ENCODE measurements at regions not wholly inside any gene's neighbourhood (a gene's known extent, or its start where the extent isn't known, plus 50 kb on each side); places are given as distances from the start of the nearest gene placed in this dataset.

GRCh38 chr5:128701301-128701700 is 163.3 kb upstream of the FBN2 start:
- intact Hi-C loops (cut with micrococcal nuclease; ENCODE audit: unreplicated experiment): no loop called here
- H3K9ac ChIP-seq (ENCODE audit: insufficient read depth, low read depth, low read length): no peak overlapping the region
- no peak overlapping the region for H3K4me2 ChIP-seq (ENCODE audit: low read depth, low read length)
- H3K27me3 ChIP-seq (ENCODE audit: control insufficient read depth in 1 of 2, insufficient read depth in 2 of 2, low read length in 2 of 2): no peaks in the 10 kb centered on the region
- ATAC-seq (no peak), FAIRE-seq (no peak), DNase-seq (ENCODE audit: low spot score) (no peak)
- no peak overlapping the region for H2AFZ ChIP-seq (ENCODE audit: low read length)
- ChIA-PET POLR2A (no interaction called here), CTCF (ENCODE audit: low intra/inter-chr PET ratio, low total read pairs) (no interaction called here)
- H3K79me2 ChIP-seq (ENCODE audit: insufficient read depth, low read length): no peaks in the 10 kb centered on the region
- no peak for TF ChIP-seq CEBPZ (IDR thresholded peaks at IDR 0.05; ENCODE audit: low read length)
- no peak for TF ChIP-seq MEIS2 (CRISPR knock-in tag; IDR thresholded peaks at IDR 0.05)
- no peak for TF ChIP-seq ZNF180 (CRISPR knock-in tag; IDR thresholded peaks at IDR 0.05; ENCODE audit: borderline replicate concordance, low read depth)
- no peak for TF ChIP-seq ZFP62 (CRISPR knock-in tag; IDR thresholded peaks at IDR 0.05)
- TF ChIP-seq, protein P1, sequence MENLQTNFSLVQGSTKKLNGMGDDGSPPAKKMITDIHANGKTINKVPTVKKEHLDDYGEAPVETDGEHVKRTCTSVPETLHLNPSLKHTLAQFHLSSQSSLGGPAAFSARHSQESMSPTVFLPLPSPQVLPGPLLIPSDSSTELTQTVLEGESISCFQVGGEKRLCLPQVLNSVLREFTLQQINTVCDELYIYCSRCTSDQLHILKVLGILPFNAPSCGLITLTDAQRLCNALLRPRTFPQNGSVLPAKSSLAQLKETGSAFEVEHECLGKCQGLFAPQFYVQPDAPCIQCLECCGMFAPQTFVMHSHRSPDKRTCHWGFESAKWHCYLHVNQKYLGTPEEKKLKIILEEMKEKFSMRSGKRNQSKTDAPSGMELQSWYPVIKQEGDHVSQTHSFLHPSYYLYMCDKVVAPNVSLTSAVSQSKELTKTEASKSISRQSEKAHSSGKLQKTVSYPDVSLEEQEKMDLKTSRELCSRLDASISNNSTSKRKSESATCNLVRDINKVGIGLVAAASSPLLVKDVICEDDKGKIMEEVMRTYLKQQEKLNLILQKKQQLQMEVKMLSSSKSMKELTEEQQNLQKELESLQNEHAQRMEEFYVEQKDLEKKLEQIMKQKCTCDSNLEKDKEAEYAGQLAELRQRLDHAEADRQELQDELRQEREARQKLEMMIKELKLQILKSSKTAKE (CRISPR knock-in tag; IDR thresholded peaks at IDR 0.05; ENCODE audit: borderline replicate concordance): no peak
- H3K4me1 ChIP-seq (ENCODE audit: insufficient read depth, low read length): no peaks in the 10 kb centered on the region
- H3K9me3 ChIP-seq (ENCODE audit: low read length): no peaks in the 10 kb centered on the region
- no TSS peak for BruUV-seq (replicated peaks)
- no peak overlapping the region for H3K27ac ChIP-seq (ENCODE audit: extremely low read length, insufficient read depth, low read length)
- in situ Hi-C loops (cut with HindIII; ENCODE audit: extremely low pct_ligation_motif_present, low pct_unique_long_range_greater_than_20kb): no loop called here
- no peak overlapping the region for H3K4me3 ChIP-seq (replicated peaks in 1 of 3; ENCODE audit: insufficient read depth in 1 of 3, low read depth in 2 of 3, low read length in 3 of 3)
- H3K36me3 ChIP-seq (replicated peaks in 1 of 2; ENCODE audit: control insufficient read depth in 1 of 2, insufficient read depth in 2 of 2, low read length in 2 of 2): no peaks in the 10 kb centered on the region
- no peaks in the 10 kb centered on the region for H4K20me1 ChIP-seq (ENCODE audit: insufficient read depth, low read length)

Measured in HepG2 (cell line).